HG03175 (cell line): ENCODE measurements at regions not wholly inside any gene's neighbourhood (a gene's known extent, or its start where the extent isn't known, plus 50 kb on each side); places are given as distances from the start of the nearest gene placed in this dataset.
"Not testable (repeated sequence)": the region's sequence is repeated elsewhere in the genome, so short reads cannot be mapped to it uniquely, and the experiment has no call there.

Experiments used
- ATAC-seq: cut with Tn5 transposase; IDR thresholded peaks from one replicate; pipeline ENCODE4 v1.9.1; 2021; ENCODE audit warnings: mild to moderate bottlenecking, moderate library complexity; ENCODE audit not compliant: unreplicated experiment

DNA sequence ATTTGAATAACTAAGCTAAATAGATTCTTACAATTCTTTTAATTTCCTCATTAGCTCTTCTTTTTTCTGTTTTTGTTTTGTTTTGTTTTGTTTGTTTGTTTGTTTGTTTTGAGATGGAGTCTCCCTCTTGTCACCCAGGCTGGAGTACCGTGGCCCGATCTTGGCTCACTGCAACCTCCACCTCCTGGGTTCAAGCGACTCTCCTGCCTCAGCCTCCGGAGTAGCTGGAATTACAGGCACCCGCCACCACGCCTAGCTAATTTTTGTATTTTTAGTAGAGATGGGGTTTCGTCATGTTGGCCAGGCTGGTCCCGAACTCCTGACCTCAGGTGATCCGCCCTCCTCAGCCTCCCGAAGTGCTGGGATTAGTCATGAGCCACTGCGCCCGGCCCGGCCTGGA, 70.7 kb upstream of the ZNF658 start:
- ATAC-seq: not testable (repeated sequence)

DNA sequence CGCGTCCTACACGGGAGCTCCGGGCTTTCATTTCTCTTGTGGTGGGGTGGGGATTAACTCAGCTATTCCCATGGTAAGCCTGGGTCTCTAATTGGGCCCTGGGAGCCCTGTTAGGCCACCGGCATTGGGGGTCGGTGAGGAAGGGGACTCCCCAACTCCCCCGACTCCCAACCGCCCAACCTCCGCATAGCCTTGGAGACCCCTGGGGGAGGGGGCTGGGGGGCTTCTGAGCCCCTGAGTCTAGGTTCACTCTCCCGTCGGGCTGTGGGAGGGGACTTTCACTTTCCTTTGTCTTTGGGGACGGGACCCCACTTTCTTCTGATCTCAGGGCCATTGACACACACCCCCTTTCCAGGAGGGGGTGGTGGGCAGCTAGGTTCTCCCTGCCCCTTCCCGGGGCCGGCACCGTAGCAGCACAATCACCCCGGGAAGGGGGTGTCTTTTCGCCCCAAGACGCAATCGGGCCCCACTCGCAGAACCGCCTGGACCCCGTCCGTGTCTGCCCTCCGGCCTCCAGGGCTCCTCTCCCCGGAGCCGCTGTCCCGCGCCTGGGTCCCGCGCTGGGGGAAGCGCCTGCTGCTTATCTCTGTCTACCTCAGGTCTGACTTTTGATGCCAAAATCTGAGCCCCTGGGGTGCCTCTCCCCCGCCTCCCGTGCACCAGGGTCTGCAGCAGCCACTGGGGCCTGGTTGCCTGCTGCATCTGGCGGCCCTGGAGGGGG, 69.6 kb upstream of the ZNF658 start:
- not testable (repeated sequence) for ATAC-seq

DNA sequence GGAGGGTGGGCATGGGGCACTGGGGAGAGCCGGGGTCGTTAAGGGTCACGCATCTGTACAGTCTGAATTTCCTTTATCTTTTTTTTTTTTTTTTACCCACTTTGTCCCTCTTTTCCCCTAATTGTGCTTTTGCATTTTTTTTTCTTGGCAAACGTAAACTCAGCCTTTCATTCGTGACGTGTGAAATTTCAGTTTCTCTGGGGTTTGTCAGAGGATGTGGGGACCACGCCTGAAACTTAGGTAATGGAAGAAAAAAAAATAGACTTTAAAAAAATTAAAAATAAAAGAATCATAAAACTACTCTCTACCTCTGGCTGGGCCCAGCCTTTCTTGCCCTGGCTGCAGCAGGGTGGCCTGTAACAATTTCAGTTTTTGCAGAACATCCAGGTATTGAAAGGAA, 68.3 kb upstream of the ZNF658 start:
- not testable (repeated sequence) for ATAC-seq

DNA sequence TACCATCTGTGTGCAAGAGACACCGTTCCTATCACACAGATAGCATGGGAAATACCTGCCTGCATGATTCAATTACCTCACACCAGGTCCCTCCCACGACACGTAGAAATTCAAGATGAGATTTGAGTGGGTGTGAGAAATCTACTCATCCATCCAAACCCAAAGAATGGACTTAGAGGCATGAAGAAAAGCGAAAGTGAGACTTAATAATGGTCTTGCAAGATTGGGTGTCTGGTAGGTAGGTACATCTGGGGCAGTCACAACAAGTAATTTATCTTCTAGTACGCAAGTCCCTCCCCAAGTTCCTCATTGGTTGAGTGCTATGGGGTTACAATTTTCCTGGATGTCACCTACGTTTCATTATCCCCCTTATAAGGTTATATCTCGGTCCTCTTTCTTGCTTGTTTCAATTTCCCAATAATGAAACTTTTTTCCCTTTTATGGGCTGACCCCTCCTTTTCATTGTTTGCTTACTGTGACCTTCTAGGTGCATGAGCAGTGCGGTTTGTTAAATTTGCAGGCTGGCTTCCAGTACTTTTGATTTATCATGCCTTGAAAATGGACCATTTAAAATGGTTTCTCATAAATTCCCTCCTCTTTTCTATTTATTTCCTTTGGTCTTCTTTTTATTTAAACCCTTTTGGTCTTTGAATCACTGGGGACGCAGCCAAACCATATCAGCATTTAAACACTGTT, 63.1 kb upstream of the ZNF658 start:
- peak; percentile 60 for ATAC-seq
